ENCODE measurements at regions not wholly inside any gene's neighbourhood (a gene's known extent, or its start where the extent isn't known, plus 50 kb on each side); places are given as distances from the start of the nearest gene placed in this dataset.

GRCh38 chr21:43280949-43281633 lies 112.3 kb downstream of the CRYAA start:
- peaks cover 3% of the 10 kb centered on the region in 2 donors for H3K27me3 ChIP-seq (ENCODE audit: control insufficient read depth in 1 of 2, insufficient read depth in 2 of 2, low read length in 2 of 2)
- no peaks in the 10 kb centered on the region for H3K36me3 ChIP-seq (ENCODE audit: control insufficient read depth in 1 of 2, insufficient read depth in 2 of 2, low read length in 2 of 2)
- no peaks in the 10 kb centered on the region for H3K9me3 ChIP-seq (ENCODE audit: control insufficient read depth in 1 of 2, low read length in 2 of 2)
- peaks cover 8 to 9% of the 10 kb centered on the region in 2 donors for H3K4me1 ChIP-seq (ENCODE audit: control insufficient read depth in 1 of 2, insufficient read depth in 2 of 2, low read length in 2 of 2)
- no peak overlapping the region for H3K9ac ChIP-seq (ENCODE audit: low read depth in 1 of 2, low read length in 2 of 2)
- no peak overlapping the region for H3K27ac ChIP-seq (ENCODE audit: low read depth, low read length)
- no peak overlapping the region for H3K4me3 ChIP-seq (ENCODE audit: low read depth in 1 of 2, low read length in 2 of 2)

GRCh38 chr21:43279578-43279894 lies 110.7 kb downstream of the CRYAA start:
- no peaks in the 10 kb centered on the region for H3K36me3 ChIP-seq (ENCODE audit: control insufficient read depth in 1 of 2, insufficient read depth in 2 of 2, low read length in 2 of 2)
- peaks cover 10 to 13% of the 10 kb centered on the region in 2 donors for H3K27me3 ChIP-seq (ENCODE audit: control insufficient read depth in 1 of 2, insufficient read depth in 2 of 2, low read length in 2 of 2)
- H3K27ac ChIP-seq (ENCODE audit: low read depth, low read length), result no peak overlapping the region
- H3K4me1 ChIP-seq (ENCODE audit: control insufficient read depth in 1 of 2, insufficient read depth in 2 of 2, low read length in 2 of 2), result peaks cover 9 to 11% of the 10 kb centered on the region in 2 donors
- H3K9ac ChIP-seq (ENCODE audit: low read depth in 1 of 2, low read length in 2 of 2), result no peak overlapping the region
- H3K4me3 ChIP-seq (ENCODE audit: low read depth in 1 of 2, low read length in 2 of 2), result no peak overlapping the region
- H3K9me3 ChIP-seq (ENCODE audit: control insufficient read depth in 1 of 2, low read length in 2 of 2), result no peaks in the 10 kb centered on the region

GRCh38 chr21:43278766-43279577 lies 110.2 kb downstream of the CRYAA start:
- H3K9me3 ChIP-seq (ENCODE audit: control insufficient read depth in 1 of 2, low read length in 2 of 2), result no peaks in the 10 kb centered on the region
- H3K9ac ChIP-seq (ENCODE audit: low read depth in 1 of 2, low read length in 2 of 2), result no peak overlapping the region
- H3K4me3 ChIP-seq (ENCODE audit: low read depth in 1 of 2, low read length in 2 of 2), result no peak overlapping the region
- H3K4me1 ChIP-seq (ENCODE audit: control insufficient read depth in 1 of 2, insufficient read depth in 2 of 2, low read length in 2 of 2), result peaks cover 11% of the 10 kb centered on the region in 2 donors
- H3K27ac ChIP-seq (ENCODE audit: low read depth, low read length), result no peak overlapping the region
- peaks cover 14 to 17% of the 10 kb centered on the region in 2 donors for H3K27me3 ChIP-seq (ENCODE audit: control insufficient read depth in 1 of 2, insufficient read depth in 2 of 2, low read length in 2 of 2)
- no peaks in the 10 kb centered on the region for H3K36me3 ChIP-seq (ENCODE audit: control insufficient read depth in 1 of 2, insufficient read depth in 2 of 2, low read length in 2 of 2)

GRCh38 chr21:43278359-43278758 lies 109.6 kb downstream of the CRYAA start:
- Histone ChIP-seq H3K9ac (ENCODE audit: low read depth in 1 of 2, low read length in 2 of 2) (no peak overlapping the region), H3K4me3 (ENCODE audit: low read depth in 1 of 2, low read length in 2 of 2) (no peak overlapping the region), H3K36me3 (ENCODE audit: control insufficient read depth in 1 of 2, insufficient read depth in 2 of 2, low read length in 2 of 2) (no peaks in the 10 kb centered on the region), H3K4me1 (ENCODE audit: control insufficient read depth in 1 of 2, insufficient read depth in 2 of 2, low read length in 2 of 2) (peaks cover 11 to 15% of the 10 kb centered on the region in 2 donors), H3K27me3 (ENCODE audit: control insufficient read depth in 1 of 2, insufficient read depth in 2 of 2, low read length in 2 of 2) (peaks cover 20 to 23% of the 10 kb centered on the region in 2 donors), H3K9me3 (ENCODE audit: control insufficient read depth in 1 of 2, low read length in 2 of 2) (no peaks in the 10 kb centered on the region), H3K27ac (ENCODE audit: low read depth, low read length) (no peak overlapping the region)

- Histone ChIP-seq H3K27me3 (ENCODE audit: control insufficient read depth in 1 of 2, insufficient read depth in 2 of 2, low read length in 2 of 2) (peaks cover 21 to 27% of the 10 kb centered on the region in 2 donors), H3K4me3 (ENCODE audit: low read depth in 1 of 2, low read length in 2 of 2) (no peak overlapping the region), H3K27ac (ENCODE audit: low read depth, low read length) (no peak overlapping the region), H3K36me3 (ENCODE audit: control insufficient read depth in 1 of 2, insufficient read depth in 2 of 2, low read length in 2 of 2) (no peaks in the 10 kb centered on the region), H3K9ac (ENCODE audit: low read depth in 1 of 2, low read length in 2 of 2) (no peak overlapping the region), H3K9me3 (ENCODE audit: control insufficient read depth in 1 of 2, low read length in 2 of 2) (no peaks in the 10 kb centered on the region), H3K4me1 (ENCODE audit: control insufficient read depth in 1 of 2, insufficient read depth in 2 of 2, low read length in 2 of 2) (peaks cover 11 to 15% of the 10 kb centered on the region in 2 donors)
These were observed 108.9 kb downstream of the CRYAA start for GRCh38 chr21:43277481-43278351.

- H3K27me3 ChIP-seq (ENCODE audit: control insufficient read depth in 1 of 2, insufficient read depth in 2 of 2, low read length in 2 of 2), result peaks cover 21 to 27% of the 10 kb centered on the region in 2 donors
- no peak overlapping the region for H3K9ac ChIP-seq (ENCODE audit: low read depth in 1 of 2, low read length in 2 of 2)
- H3K4me1 ChIP-seq (ENCODE audit: control insufficient read depth in 1 of 2, insufficient read depth in 2 of 2, low read length in 2 of 2), result peaks cover 11 to 15% of the 10 kb centered on the region in 2 donors
These were observed 108.0 kb downstream of the CRYAA start for GRCh38 chr21:43276811-43277210.

GRCh38 chr21:43275421-43276211 lies 106.8 kb downstream of the CRYAA start:
- Histone ChIP-seq H3K4me1 (ENCODE audit: control insufficient read depth in 1 of 2, insufficient read depth in 2 of 2, low read length in 2 of 2) (peaks cover 11 to 15% of the 10 kb centered on the region in 2 donors), H3K9ac (ENCODE audit: low read depth in 1 of 2, low read length in 2 of 2) (no peak overlapping the region), H3K36me3 (ENCODE audit: control insufficient read depth in 1 of 2, insufficient read depth in 2 of 2, low read length in 2 of 2) (no peaks in the 10 kb centered on the region), H3K27ac (ENCODE audit: low read depth, low read length) (no peak overlapping the region), H3K27me3 (ENCODE audit: control insufficient read depth in 1 of 2, insufficient read depth in 2 of 2, low read length in 2 of 2) (peaks cover 21 to 27% of the 10 kb centered on the region in 2 donors), H3K4me3 (ENCODE audit: low read depth in 1 of 2, low read length in 2 of 2) (no peak overlapping the region), H3K9me3 (ENCODE audit: control insufficient read depth in 1 of 2, low read length in 2 of 2) (no peaks in the 10 kb centered on the region)

More at GRCh38 chr21:43276811-43277210, 108.0 kb downstream of the CRYAA start:
- H3K4me3 ChIP-seq (ENCODE audit: low read depth in 1 of 2, low read length in 2 of 2), result no peak overlapping the region
- H3K9me3 ChIP-seq (ENCODE audit: control insufficient read depth in 1 of 2, low read length in 2 of 2), result no peaks in the 10 kb centered on the region
- H3K36me3 ChIP-seq (ENCODE audit: control insufficient read depth in 1 of 2, insufficient read depth in 2 of 2, low read length in 2 of 2), result no peaks in the 10 kb centered on the region
- H3K27ac ChIP-seq (ENCODE audit: low read depth, low read length), result no peak overlapping the region

- Histone ChIP-seq H3K9ac (ENCODE audit: low read depth in 1 of 2, low read length in 2 of 2) (no peak overlapping the region), H3K4me1 (ENCODE audit: control insufficient read depth in 1 of 2, insufficient read depth in 2 of 2, low read length in 2 of 2) (peaks cover 11 to 15% of the 10 kb centered on the region in 2 donors), H3K27me3 (ENCODE audit: control insufficient read depth in 1 of 2, insufficient read depth in 2 of 2, low read length in 2 of 2) (peaks cover 21 to 27% of the 10 kb centered on the region in 2 donors), H3K27ac (ENCODE audit: low read depth, low read length) (no peak overlapping the region), H3K36me3 (ENCODE audit: control insufficient read depth in 1 of 2, insufficient read depth in 2 of 2, low read length in 2 of 2) (no peaks in the 10 kb centered on the region), H3K4me3 (ENCODE audit: low read depth in 1 of 2, low read length in 2 of 2) (no peak overlapping the region), H3K9me3 (ENCODE audit: control insufficient read depth in 1 of 2, low read length in 2 of 2) (no peaks in the 10 kb centered on the region)
These were observed 106.1 kb downstream of the CRYAA start for GRCh38 chr21:43274946-43275310.

- no peak overlapping the region for H3K27ac ChIP-seq (ENCODE audit: low read depth, low read length)
- H3K4me1 ChIP-seq (ENCODE audit: control insufficient read depth in 1 of 2, insufficient read depth in 2 of 2, low read length in 2 of 2), result peaks cover 11 to 15% of the 10 kb centered on the region in 2 donors
- no peak overlapping the region for H3K4me3 ChIP-seq (ENCODE audit: low read depth in 1 of 2, low read length in 2 of 2)
- H3K27me3 ChIP-seq (ENCODE audit: control insufficient read depth in 1 of 2, insufficient read depth in 2 of 2, low read length in 2 of 2), result peaks cover 21 to 27% of the 10 kb centered on the region in 2 donors
- no peaks in the 10 kb centered on the region for H3K36me3 ChIP-seq (ENCODE audit: control insufficient read depth in 1 of 2, insufficient read depth in 2 of 2, low read length in 2 of 2)
- H3K9ac ChIP-seq (ENCODE audit: low read depth in 1 of 2, low read length in 2 of 2), result no peak overlapping the region
- H3K9me3 ChIP-seq (ENCODE audit: control insufficient read depth in 1 of 2, low read length in 2 of 2), result no peaks in the 10 kb centered on the region
These were observed 105.5 kb downstream of the CRYAA start for GRCh38 chr21:43274022-43274945.
